PC-9 (cell line): ENCODE measurements at regions not wholly inside any gene's neighbourhood (a gene's known extent, or its start where the extent isn't known, plus 50 kb on each side); places are given as distances from the start of the nearest gene placed in this dataset.

Experiments
- BruUV-seq: library from RNA; stranded (reverse); fragments of 400-500 nt; replicated peaks from 2 replicates; lab custom pipeline; 2021; lab: Mats Ljungman, UMichigan
- CTCF ChIA-PET: fragments of 300-600 bp; sonication (Branson Sonifier 250); formaldehyde crosslinking; loops from one replicate; lab custom pipeline; 2022; ENCODE audit warnings: antibody characterized with exemption; lab: Charles Lee
- POLR2A ChIA-PET: fragments of 300-600 bp; sonication (Branson Sonifier 250); formaldehyde crosslinking; loops from one replicate; lab custom pipeline; 2022; ENCODE audit warnings: antibody characterized with exemption; ENCODE audit not compliant: unreplicated experiment; lab: Charles Lee
- DNase-seq, 2 experiments: peaks; one replicate each; pipeline versions ENCODE4 v3.0.0 to v3.0.0-alpha.2; 2015 to 2022; ENCODE audit warnings: mixed read lengths in 1 of 2
- H2AFZ ChIP-seq: fragments of 200-600 bp; sonication (generic); 2 replicates; pipeline ENCODE4 v1.8.1; 2017; ENCODE audit warnings: antibody characterized with exemption
- H3F3A ChIP-seq: fragments of 200-600 bp; sonication (generic); 2 replicates; pipeline ENCODE4 v1.8.1; 2017; ENCODE audit warnings: antibody characterized with exemption, mild to moderate bottlenecking, low read depth; ENCODE audit not compliant: insufficient read depth
- H3K27ac ChIP-seq: fragments of 200-600 bp; sonication (generic); 2 replicates; pipeline ENCODE4 v1.6.1; 2016; ENCODE audit warnings: mixed run types
- H3K27me3 ChIP-seq: fragments of 200-600 bp; sonication (generic); 2 replicates; pipeline ENCODE4 v1.6.1; 2016; ENCODE audit warnings: low read depth, mixed run types; ENCODE audit not compliant: insufficient read depth
- H3K36me3 ChIP-seq: fragments of 200-600 bp; sonication (generic); 2 replicates; pipeline ENCODE4 v1.6.1; 2016; ENCODE audit warnings: low read depth, mixed run types
- H3K4me1 ChIP-seq: fragments of 200-600 bp; sonication (generic); replicated peaks from 2 replicates; pipeline ENCODE4 v1.6.1; 2016; ENCODE audit warnings: mixed run types; ENCODE audit not compliant: insufficient read depth
- H3K4me2 ChIP-seq: fragments of 200-600 bp; sonication (generic); 2 replicates; pipeline ENCODE4 v1.6.1; 2017; ENCODE audit warnings: mixed run types
- H3K4me3 ChIP-seq: fragments of 200-600 bp; sonication (generic); 2 replicates; pipeline ENCODE4 v1.6.1; 2016; ENCODE audit warnings: mixed run types
- H3K79me2 ChIP-seq: fragments of 200-600 bp; sonication (generic); 2 replicates; pipeline ENCODE4 v1.6.1; 2017; ENCODE audit warnings: low read depth, mixed run types
- H3K9me2 ChIP-seq: fragments of 200-600 bp; sonication (generic); 2 replicates; pipeline ENCODE4 v1.8.1; 2017; ENCODE audit warnings: mild to moderate bottlenecking; ENCODE audit not compliant: insufficient read depth
- H3K9me3 ChIP-seq: fragments of 200-600 bp; sonication (generic); 2 replicates; pipeline ENCODE4 v1.8.1; 2016; ENCODE audit warnings: low read depth; ENCODE audit not compliant: insufficient read depth
- H4K20me1 ChIP-seq: fragments of 200-600 bp; sonication (generic); 2 replicates; pipeline ENCODE4 v1.8.1; 2017; ENCODE audit not compliant: insufficient read depth
- EZH2 ChIP-seq: fragments of 200-600 bp; sonication (generic); IDR thresholded peaks from 2 replicates; pipeline ENCODE4 v1.8.0; 2017; ENCODE audit warnings: antibody characterized with exemption, low read depth
- intact Hi-C: fragments of 100-400 bp; cut with micrococcal nuclease; formaldehyde crosslinking; loops from one replicate; pipeline ENCODE4 v1.10.0; 2022; ENCODE audit not compliant: unreplicated experiment
- TF ChIP-seq, protein P1 (sequence below): fragments of 200-600 bp; sonication (generic); conservative IDR thresholded peaks from 2 replicates; pipeline ENCODE4 v1.6.1; 2017; ENCODE audit warnings: mixed run types, antibody characterized with exemption, mild to moderate bottlenecking, moderate library complexity

GRCh38 chr6:122286512-122286911 lies 112.9 kb upstream of the HSF2 start:
- no peaks in the 10 kb centered on the region for H3K79me2 ChIP-seq
- H3K36me3 ChIP-seq, result no peaks in the 10 kb centered on the region
- ChIA-PET POLR2A (no interaction called here), CTCF (no interaction called here)
- DNase-seq, result no peak
- TF ChIP-seq, protein P1, sequence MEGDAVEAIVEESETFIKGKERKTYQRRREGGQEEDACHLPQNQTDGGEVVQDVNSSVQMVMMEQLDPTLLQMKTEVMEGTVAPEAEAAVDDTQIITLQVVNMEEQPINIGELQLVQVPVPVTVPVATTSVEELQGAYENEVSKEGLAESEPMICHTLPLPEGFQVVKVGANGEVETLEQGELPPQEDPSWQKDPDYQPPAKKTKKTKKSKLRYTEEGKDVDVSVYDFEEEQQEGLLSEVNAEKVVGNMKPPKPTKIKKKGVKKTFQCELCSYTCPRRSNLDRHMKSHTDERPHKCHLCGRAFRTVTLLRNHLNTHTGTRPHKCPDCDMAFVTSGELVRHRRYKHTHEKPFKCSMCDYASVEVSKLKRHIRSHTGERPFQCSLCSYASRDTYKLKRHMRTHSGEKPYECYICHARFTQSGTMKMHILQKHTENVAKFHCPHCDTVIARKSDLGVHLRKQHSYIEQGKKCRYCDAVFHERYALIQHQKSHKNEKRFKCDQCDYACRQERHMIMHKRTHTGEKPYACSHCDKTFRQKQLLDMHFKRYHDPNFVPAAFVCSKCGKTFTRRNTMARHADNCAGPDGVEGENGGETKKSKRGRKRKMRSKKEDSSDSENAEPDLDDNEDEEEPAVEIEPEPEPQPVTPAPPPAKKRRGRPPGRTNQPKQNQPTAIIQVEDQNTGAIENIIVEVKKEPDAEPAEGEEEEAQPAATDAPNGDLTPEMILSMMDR, result no peak
- H2AFZ ChIP-seq, result no peak overlapping the region
- no peaks in the 10 kb centered on the region for H3K9me2 ChIP-seq
- no peaks in the 10 kb centered on the region for H3K4me1 ChIP-seq
- BruUV-seq, result no TSS peak
- no peaks in the 10 kb centered on the region for H3K27me3 ChIP-seq
- intact Hi-C loops, result no loop called here
- H3K4me3 ChIP-seq, result no peak overlapping the region
- H3K27ac ChIP-seq, result no peak overlapping the region
- H4K20me1 ChIP-seq, result no peaks in the 10 kb centered on the region
- 0 out of 2 replicates have a peak, but pooled peaks cover 2% of the 10 kb centered on the region for H3K9me3 ChIP-seq
- H3K4me2 ChIP-seq, result no peak overlapping the region
- no peaks in the 10 kb centered on the region for H3F3A ChIP-seq

- Histone ChIP-seq H4K20me1 (no peaks in the 10 kb centered on the region), H3K27ac (no peak overlapping the region), H3K9me2 (no peaks in the 10 kb centered on the region), H3K4me1 (no peaks in the 10 kb centered on the region), H3K36me3 (no peaks in the 10 kb centered on the region), H2AFZ (no peak overlapping the region), H3K4me2 (no peak overlapping the region), H3K4me3 (no peak overlapping the region), H3K9me3 (no peaks in the 10 kb centered on the region), H3F3A (no peaks in the 10 kb centered on the region), H3K79me2 (no peaks in the 10 kb centered on the region), H3K27me3 (no peaks in the 10 kb centered on the region)
- POLR2A ChIA-PET, result no interaction called here
- DNase-seq, result no peak
- no peak for TF ChIP-seq EZH2
- TF ChIP-seq, protein P1, result peak; percentile 54; the same call in 1 of the 2 replicates
- BruUV-seq, result no TSS peak
- CTCF ChIA-PET, result interaction anchor here (0.6 kb wide), 1 partner anchor 845 kb away, joined by 3 read pairs; no protein-coding TSS in a partner anchor
- intact Hi-C loops, result loop anchor here (5.0 kb wide), 1 partner anchor 858 kb away; no protein-coding TSS in a partner anchor
These were observed 109.5 kb upstream of the HSF2 start for GRCh38 chr6:122289762-122290539.

DNA sequence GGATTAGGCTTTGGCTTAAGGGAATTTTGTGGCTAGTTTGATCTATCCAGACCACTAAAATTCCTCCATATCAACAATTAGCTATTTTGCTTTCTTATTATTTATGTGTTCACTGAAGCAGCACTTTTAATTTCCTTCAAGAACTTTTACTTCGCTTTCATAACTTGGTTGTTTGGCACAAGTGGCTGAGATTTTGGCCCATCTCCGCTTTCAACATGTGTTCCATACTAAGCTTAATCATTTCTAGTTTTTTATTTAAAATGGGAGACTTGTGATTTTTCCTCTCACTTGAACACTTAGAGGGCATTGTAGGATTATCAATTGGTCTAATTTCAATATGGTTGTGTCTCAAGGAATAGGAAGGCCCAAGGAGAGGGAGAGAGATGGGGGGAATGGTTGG lies 102.4 kb upstream of the HSF2 start:
- Histone ChIP-seq H3K79me2 (no peaks in the 10 kb centered on the region), H2AFZ (no peak overlapping the region), H3K4me1 (no peaks in the 10 kb centered on the region), H4K20me1 (no peaks in the 10 kb centered on the region), H3K4me3 (no peak overlapping the region), H3K27me3 (no peaks in the 10 kb centered on the region), H3K4me2 (no peak overlapping the region), H3K9me3 (no peaks in the 10 kb centered on the region), H3F3A (no peaks in the 10 kb centered on the region), H3K9me2 (no peaks in the 10 kb centered on the region), H3K27ac (no peak overlapping the region), H3K36me3 (no peaks in the 10 kb centered on the region)
- DNase-seq, result no peak
- POLR2A ChIA-PET, result no interaction called here
- no TSS peak for BruUV-seq
- intact Hi-C loops, result no loop called here
- TF ChIP-seq EZH2, result no peak
- TF ChIP-seq, protein P1, result no peak
- CTCF ChIA-PET, result no interaction called here
